Activated CD4-positive, alpha-beta T cell treated with anti-CD3 and anti-CD28 coated beads, Interleukin-2, amount 10 ng/mL, durations not matched to agents 7 days and 5 days (primary cell): ENCODE measurements at regions not wholly inside any gene's neighbourhood (a gene's known extent, or its start where the extent isn't known, plus 50 kb on each side); places are given as distances from the start of the nearest gene placed in this dataset.
"Not testable (repeated sequence)": the region's sequence is repeated elsewhere in the genome, so short reads cannot be mapped to it uniquely, and the experiment has no call there.

Source experiments
- CTCF ChIA-PET: fragments of 350-600 bp; sonication (Branson Sonifier 250); formaldehyde crosslinking; loops from one replicate; lab custom pipeline; 2021; ENCODE audit warnings: antibody characterized with exemption; lab: Charles Lee
- POLR2A ChIA-PET: fragments of 350-600 bp; sonication (Branson Sonifier 250); formaldehyde crosslinking; loops from one replicate; lab custom pipeline; 2021; ENCODE audit warnings: antibody characterized with exemption; lab: Charles Lee
- DNase-seq: peaks from one replicate; pipeline ENCODE4 v3.0.0-alpha.2; 2020
- H3K27ac Mint-ChIP-seq: one replicate; pipeline ENCODE4 v1.8.0; 2021; ENCODE audit warnings: mild to moderate bottlenecking, moderate library complexity, mixed read lengths
- H3K27me3 Mint-ChIP-seq: one replicate; pipeline ENCODE4 v1.8.0; 2021; ENCODE audit warnings: mixed read lengths
- H3K36me3 Mint-ChIP-seq: one replicate; pipeline ENCODE4 v1.8.0; 2021; ENCODE audit warnings: low read depth, mixed read lengths
- H3K4me1 Mint-ChIP-seq: one replicate; pipeline ENCODE4 v1.8.0; 2021; ENCODE audit warnings: mixed read lengths
- H3K4me3 Mint-ChIP-seq: one replicate; pipeline ENCODE4 v1.8.0; 2021; ENCODE audit warnings: mild to moderate bottlenecking, moderate library complexity, mixed read lengths
- H3K9me3 Mint-ChIP-seq: one replicate; pipeline ENCODE4 v1.8.0; 2021; ENCODE audit warnings: mixed read lengths

GRCh38 chr10:33056828-33057596 lies 99.0 kb upstream of the ITGB1 start:
- peaks cover 7% of the 10 kb centered on the region for H3K27me3 Mint-ChIP-seq
- no peak for DNase-seq
- H3K4me3 Mint-ChIP-seq: no peak overlapping the region
- ChIA-PET POLR2A (no interaction called here), CTCF (no interaction called here)
- H3K4me1 Mint-ChIP-seq: peaks cover 2% of the 10 kb centered on the region
- no peak overlapping the region for H3K27ac Mint-ChIP-seq
- H3K9me3 Mint-ChIP-seq: no peaks in the 10 kb centered on the region
- no peaks in the 10 kb centered on the region for H3K36me3 Mint-ChIP-seq

- Mint-ChIP-seq H3K27me3 (peaks cover 10% of the 10 kb centered on the region), H3K4me3 (no peak overlapping the region), H3K27ac (no peak overlapping the region), H3K9me3 (peaks cover 4% of the 10 kb centered on the region), H3K36me3 (no peaks in the 10 kb centered on the region), H3K4me1 (peaks cover 2% of the 10 kb centered on the region)
- CTCF ChIA-PET: no interaction called here
- POLR2A ChIA-PET: no interaction called here
- DNase-seq: no peak
These were observed 97.6 kb upstream of the ITGB1 start for GRCh38 chr10:33055625-33056024.

DNA sequence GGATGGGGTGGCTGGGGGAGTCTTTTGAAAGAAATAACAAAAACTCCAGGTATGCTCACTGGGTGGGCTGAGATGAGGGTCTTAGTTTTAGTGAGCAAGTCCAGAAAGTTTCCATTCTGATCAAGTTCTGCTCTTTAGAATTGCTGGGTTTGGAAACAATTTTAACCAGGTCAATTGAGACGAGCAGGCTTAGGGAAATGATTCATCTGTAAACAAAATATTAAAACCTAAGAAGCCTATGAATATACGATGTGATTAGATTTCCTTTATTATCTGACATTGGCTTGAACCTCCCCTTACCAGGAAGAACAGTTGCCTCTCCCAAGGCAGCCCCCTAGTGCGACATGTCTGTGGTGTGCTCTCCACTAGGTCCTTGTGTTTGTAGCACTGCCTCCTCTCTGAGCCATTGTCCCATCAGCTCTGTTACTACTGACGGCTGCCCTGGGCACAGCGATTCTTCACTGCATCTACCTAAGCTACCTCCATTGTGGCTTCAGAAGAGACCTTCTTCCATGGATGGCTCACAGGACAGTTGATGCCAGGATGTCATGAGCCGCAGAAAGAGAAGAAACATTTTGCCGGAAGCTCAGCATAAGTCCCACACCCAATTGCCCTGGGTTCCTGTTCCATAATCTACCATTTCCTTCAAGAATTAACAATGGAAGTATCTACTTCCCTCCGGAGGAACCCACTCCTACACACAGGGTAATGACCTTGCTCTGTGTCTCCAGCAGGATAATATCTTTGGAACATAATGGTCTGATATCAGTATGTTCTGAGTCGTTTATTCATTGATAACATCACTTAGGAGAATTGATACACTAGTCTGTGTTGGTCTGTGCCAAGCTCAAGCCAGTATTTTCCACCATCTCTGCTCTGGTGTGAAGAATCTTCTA lies 95.1 kb upstream of the ITGB1 start:
- peaks cover 10% of the 10 kb centered on the region for H3K27me3 Mint-ChIP-seq
- H3K4me3 Mint-ChIP-seq: no peak overlapping the region
- no peak for DNase-seq
- no peaks in the 10 kb centered on the region for H3K36me3 Mint-ChIP-seq
- CTCF ChIA-PET: no interaction called here
- H3K9me3 Mint-ChIP-seq: peaks cover 4% of the 10 kb centered on the region
- no peak overlapping the region for H3K27ac Mint-ChIP-seq
- POLR2A ChIA-PET: no interaction called here
- H3K4me1 Mint-ChIP-seq: peaks cover 4% of the 10 kb centered on the region

DNA sequence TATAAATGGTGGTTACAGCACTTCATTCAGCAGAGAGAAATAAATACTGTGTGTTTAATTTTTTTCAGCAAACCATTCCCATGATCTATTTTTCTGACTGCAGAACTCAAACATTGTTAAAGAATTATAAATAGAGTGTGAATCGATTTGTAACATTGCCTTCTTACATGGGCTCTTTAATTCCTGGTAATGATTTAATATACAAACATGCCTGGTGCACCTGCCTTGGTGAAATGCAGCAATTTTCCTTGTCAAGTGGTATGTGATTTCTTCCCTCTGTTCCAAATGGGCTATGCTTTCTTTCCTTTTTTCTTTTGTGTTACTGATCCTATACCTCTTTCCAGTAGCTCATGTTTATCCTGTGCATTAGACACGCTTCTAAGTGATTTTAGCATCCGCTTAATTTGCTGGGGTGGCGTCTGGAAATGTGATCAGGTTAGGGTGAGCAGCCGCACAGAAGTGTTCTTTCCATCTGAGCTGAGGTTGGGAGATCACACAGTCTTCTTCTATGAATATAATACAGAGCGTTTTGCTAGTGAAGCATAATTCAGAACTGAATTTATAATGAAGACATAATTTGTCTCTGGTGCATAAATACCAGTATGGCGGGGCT lies 94.3 kb upstream of the ITGB1 start:
- Mint-ChIP-seq H3K27me3 (peaks cover 10% of the 10 kb centered on the region), H3K36me3 (no peaks in the 10 kb centered on the region), H3K27ac (no peak overlapping the region), H3K4me1 (peaks cover 4% of the 10 kb centered on the region), H3K9me3 (peaks cover 4% of the 10 kb centered on the region), H3K4me3 (no peak overlapping the region)
- DNase-seq: no peak
- CTCF ChIA-PET: no interaction called here
- POLR2A ChIA-PET: no interaction called here

- H3K27me3 Mint-ChIP-seq, CTCF ChIA-PET: not testable (repeated sequence)
These were observed 92.2 kb upstream of the ITGB1 start for GRCh38 chr10:33049963-33050920.

GRCh38 chr10:33048223-33048622 lies 90.2 kb upstream of the ITGB1 start:
- CTCF ChIA-PET: interaction anchor here (1.0 to 1.7 kb wide), 3 partner anchors 9 to 39 kb away, joined by 3 to 5 read pairs (median 3); no protein-coding TSS in a partner anchor
- POLR2A ChIA-PET: no interaction called here

More at GRCh38 chr10:33049963-33050920, 92.2 kb upstream of the ITGB1 start:
- H3K9me3 Mint-ChIP-seq, DNase-seq, POLR2A ChIA-PET, H3K36me3 Mint-ChIP-seq, H3K4me1 Mint-ChIP-seq: not testable (repeated sequence)
- Mint-ChIP-seq H3K4me3 (peak overlapping the region; percentile 71), H3K27ac (peak overlapping the region; percentile 80)

DNA sequence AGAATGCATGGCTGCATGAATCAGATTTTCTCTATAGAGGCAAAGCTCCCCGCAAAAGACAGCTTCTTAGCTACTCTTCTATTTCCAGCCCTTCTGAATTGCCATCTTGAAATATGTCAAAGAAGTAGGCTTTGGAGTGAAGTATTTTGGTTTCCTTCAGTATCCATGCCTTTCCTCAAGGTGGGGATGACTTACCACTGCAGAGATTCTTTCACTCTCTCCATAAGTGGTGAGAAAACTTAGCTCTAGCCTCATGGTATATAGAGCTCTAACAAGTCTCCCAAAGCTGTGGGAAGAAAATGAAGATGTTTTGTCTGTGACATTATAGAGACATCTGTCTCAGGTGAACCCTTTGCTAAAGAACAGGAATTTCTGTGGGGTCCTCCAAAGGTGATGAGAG lies 89.6 kb upstream of the ITGB1 start:
- peaks cover 4% of the 10 kb centered on the region for H3K4me1 Mint-ChIP-seq
- no peak overlapping the region for H3K27ac Mint-ChIP-seq
- POLR2A ChIA-PET: no interaction called here
- no peak for DNase-seq
- CTCF ChIA-PET: interaction anchor here (1.0 to 1.7 kb wide), 3 partner anchors 8 to 39 kb away, joined by 3 to 5 read pairs (median 3); no protein-coding TSS in a partner anchor
- H3K36me3 Mint-ChIP-seq: no peaks in the 10 kb centered on the region
- H3K9me3 Mint-ChIP-seq: peaks cover 4% of the 10 kb centered on the region
- H3K27me3 Mint-ChIP-seq: peaks cover 3% of the 10 kb centered on the region
- H3K4me3 Mint-ChIP-seq: no peak overlapping the region

More at GRCh38 chr10:33048223-33048622, 90.2 kb upstream of the ITGB1 start:
- no peak overlapping the region for H3K27ac Mint-ChIP-seq
- H3K36me3 Mint-ChIP-seq: no peaks in the 10 kb centered on the region
- peaks cover 4% of the 10 kb centered on the region for H3K4me1 Mint-ChIP-seq
- no peak overlapping the region for H3K4me3 Mint-ChIP-seq
- DNase-seq: no peak
- peaks cover 4% of the 10 kb centered on the region for H3K9me3 Mint-ChIP-seq
- H3K27me3 Mint-ChIP-seq: peaks cover 3% of the 10 kb centered on the region

GRCh38 chr10:33046792-33047191 lies 88.8 kb upstream of the ITGB1 start:
- no peak overlapping the region for H3K4me3 Mint-ChIP-seq
- ChIA-PET POLR2A (no interaction called here), CTCF (interaction anchor here (0.9 to 1.7 kb wide), 3 partner anchors 7 to 38 kb away, joined by 3 to 5 read pairs (median 3); no protein-coding TSS in a partner anchor)
- DNase-seq: no peak
- no peak overlapping the region for H3K27ac Mint-ChIP-seq
- peaks cover 4% of the 10 kb centered on the region for H3K9me3 Mint-ChIP-seq
- peaks cover 7% of the 10 kb centered on the region for H3K27me3 Mint-ChIP-seq
- H3K36me3 Mint-ChIP-seq: no peaks in the 10 kb centered on the region
- peaks cover 4% of the 10 kb centered on the region for H3K4me1 Mint-ChIP-seq

GRCh38 chr10:33045421-33045820 lies 87.4 kb upstream of the ITGB1 start:
- POLR2A ChIA-PET: no interaction called here
- no peak for DNase-seq
- peaks cover 7% of the 10 kb centered on the region for H3K27me3 Mint-ChIP-seq
- no peak overlapping the region for H3K4me3 Mint-ChIP-seq
- peaks cover 4% of the 10 kb centered on the region for H3K4me1 Mint-ChIP-seq
- no peaks in the 10 kb centered on the region for H3K9me3 Mint-ChIP-seq
- H3K27ac Mint-ChIP-seq: no peak overlapping the region
- no peaks in the 10 kb centered on the region for H3K36me3 Mint-ChIP-seq
- CTCF ChIA-PET: no interaction called here

- ChIA-PET POLR2A (no interaction called here), CTCF (no interaction called here)
- no peaks in the 10 kb centered on the region for H3K36me3 Mint-ChIP-seq
- no peaks in the 10 kb centered on the region for H3K9me3 Mint-ChIP-seq
- H3K4me3 Mint-ChIP-seq: no peak overlapping the region
- peaks cover 7% of the 10 kb centered on the region for H3K27me3 Mint-ChIP-seq
- no peak for DNase-seq
- no peak overlapping the region for H3K27ac Mint-ChIP-seq
- no peaks in the 10 kb centered on the region for H3K4me1 Mint-ChIP-seq
These were observed 84.5 kb upstream of the ITGB1 start for GRCh38 chr10:33042565-33042964.

GRCh38 chr10:33041783-33042437 lies 83.9 kb upstream of the ITGB1 start:
- Mint-ChIP-seq H3K4me3 (no peak overlapping the region), H3K27ac (no peak overlapping the region), H3K9me3 (no peaks in the 10 kb centered on the region), H3K4me1 (no peaks in the 10 kb centered on the region), H3K36me3 (no peaks in the 10 kb centered on the region), H3K27me3 (peaks cover 7% of the 10 kb centered on the region)
- CTCF ChIA-PET: no interaction called here
- DNase-seq: no peak
- POLR2A ChIA-PET: interaction anchor here (0.6 kb wide), 1 partner anchor 260 kb away, joined by 10 read pairs; no protein-coding TSS in a partner anchor
